ENCODE measurements at regions not wholly inside any gene's neighbourhood (a gene's known extent, or its start where the extent isn't known, plus 50 kb on each side); places are given as distances from the start of the nearest gene placed in this dataset.

DNA sequence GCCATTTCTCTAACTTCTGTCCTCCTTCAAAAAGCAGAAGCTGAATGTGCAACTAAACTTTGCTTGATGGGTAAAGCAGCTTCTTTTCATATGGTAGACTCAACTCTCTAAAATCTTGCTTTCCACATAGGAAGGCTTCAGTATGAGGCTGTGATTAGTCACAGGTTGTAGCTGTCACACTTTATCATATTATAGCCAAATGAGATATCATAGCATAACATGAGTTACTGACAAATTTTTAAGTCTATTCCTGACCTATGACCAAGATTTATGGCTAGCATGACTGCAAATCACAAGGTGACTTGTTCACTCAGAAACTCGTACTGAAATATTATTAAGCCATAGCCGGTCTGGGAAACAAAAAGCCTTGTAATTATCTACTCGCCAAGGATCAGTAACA, 998.6 kb downstream of the RPA4 start:
- no peak for TF ChIP-seq CTCF (IDR thresholded peaks at IDR 0.05)
- no peak for TF ChIP-seq POLR2A (IDR thresholded peaks at IDR 0.05)
